K562 (cell line): ENCODE measurements at regions not wholly inside any gene's neighbourhood (a gene's known extent, or its start where the extent isn't known, plus 50 kb on each side); places are given as distances from the start of the nearest gene placed in this dataset.

Experiments
- GATA2 ChIP-seq: sonication (generic); formaldehyde crosslinking; IDR thresholded peaks from 2 replicates; pipeline ENCODE4 v1.4.0; 2020; ENCODE audit warnings: mild to moderate bottlenecking, missing genetic modification reagents
- HINFP ChIP-seq: fragments of 450-650 bp; conservative IDR thresholded peaks from 2 replicates; pipeline ENCODE4 v1.6.1; 2016; ENCODE audit warnings: missing genetic modification characterization, low read depth, mild to moderate bottlenecking, control low read depth, missing compliant biosample characterization
- JUN ChIP-seq, 2 experiments: sonication (generic) in 1 of 2; formaldehyde crosslinking in 1 of 2; IDR thresholded peaks; 2 replicates each; pipeline versions ENCODE4 v1.6.1 to v1.8.0; 2012 to 2022; ENCODE audit warnings: borderline replicate concordance in 2 of 2, mild to moderate bottlenecking in 2 of 2, improper control_type of control experiment in 1 of 2, low read depth in 1 of 2, low read length in 1 of 2, missing genetic modification reagents in 1 of 2
- MYC ChIP-seq, 2 experiments: fragments of 250-450 bp in 1 of 2; sonication (Bioruptor Pico) in 1 of 2; IDR thresholded peaks; 2 replicates each; pipeline versions ENCODE4 v1.5.1 to v1.6.1; 2012 to 2021; ENCODE audit warnings: low read depth in 2 of 2, borderline replicate concordance in 1 of 2, improper control_type of control experiment in 1 of 2, low read length in 1 of 2, mild to moderate bottlenecking in 1 of 2, moderate library complexity in 1 of 2
- POLR2AphosphoS5 ChIP-seq: IDR thresholded peaks from 2 replicates; pipeline ENCODE4 v1.6.1; 2011; ENCODE audit warnings: mild to moderate bottlenecking, low read depth, low read length, moderate library complexity; ENCODE audit not compliant: control insufficient read depth, insufficient read depth
- RCOR1 ChIP-seq, 2 experiments: IDR thresholded peaks; 2 replicates each; pipeline ENCODE4 v1.6.1; 2012; ENCODE audit warnings: low read depth in 2 of 2, low read length in 2 of 2, borderline replicate concordance in 1 of 2, improper control_type of control experiment in 1 of 2
- SMC3 ChIP-seq: conservative IDR thresholded peaks from 2 replicates; pipeline ENCODE4 v1.6.1; 2011; ENCODE audit warnings: low read depth, low read length, improper control_type of control experiment; ENCODE audit not compliant: insufficient read depth
- TARDBP ChIP-seq: fragments of 450-650 bp; IDR thresholded peaks from 2 replicates; pipeline ENCODE4 v1.6.1; 2016
- TEAD2 ChIP-seq: fragments of 450-650 bp; IDR thresholded peaks from 2 replicates; pipeline ENCODE4 v1.6.1; 2016; ENCODE audit warnings: missing genetic modification characterization, control low read depth, missing compliant biosample characterization
- TSC22D4 ChIP-seq: fragments of 450-650 bp; IDR thresholded peaks from 2 replicates; pipeline ENCODE4 v1.6.1; 2016; ENCODE audit warnings: missing genetic modification characterization, missing biosample characterization, control low read depth
- U2AF1 ChIP-seq: fragments of 200-400 bp; formaldehyde crosslinking; optimal IDR thresholded peaks from 2 replicates; pipeline ENCODE3; 2017; ENCODE audit warnings: mild to moderate bottlenecking, low read depth, low read length, moderate library complexity
- ZNF395 ChIP-seq: fragments of 200-800 bp; sonication (Bioruptor generic); IDR thresholded peaks from 2 replicates; pipeline ENCODE4 v1.6.1; 2017; ENCODE audit warnings: missing genetic modification characterization, missing compliant biosample characterization
- TF ChIP-seq, protein P1 (sequence below), 3 experiments: IDR thresholded peaks in 2 of 3; conservative IDR thresholded peaks in 1 of 3; 2 replicates each; pipeline ENCODE4 v1.5.1; 2011 to 2012; ENCODE audit warnings: low read length in 3 of 3, mild to moderate bottlenecking in 3 of 3, control low read depth in 2 of 3, improper control_type of control experiment in 1 of 3, inconsistent platforms in 1 of 3, low read depth in 1 of 3, mixed read lengths in 1 of 3, moderate library complexity in 1 of 3; ENCODE audit not compliant: insufficient read depth in 2 of 3
- TF ChIP-seq, protein P2 (sequence below): fragments of 250-450 bp; sonication (Bioruptor Pico); IDR thresholded peaks from 2 replicates; pipeline ENCODE4 v1.8.0; 2021; ENCODE audit warnings: moderate library complexity, mild to moderate bottlenecking, inconsistent platforms

- no peak for TF ChIP-seq GATA2
- TF ChIP-seq POLR2AphosphoS5: no peak
- no peak for TF ChIP-seq SMC3
- TF ChIP-seq JUN (IDR thresholded peaks at IDR 0.05; ENCODE audit: borderline replicate concordance, low read depth, low read length): no peak
- no peak for TF ChIP-seq JUN (CRISPR knock-in tag; IDR thresholded peaks at IDR 0.05; ENCODE audit: borderline replicate concordance)
- TF ChIP-seq, protein P1, sequence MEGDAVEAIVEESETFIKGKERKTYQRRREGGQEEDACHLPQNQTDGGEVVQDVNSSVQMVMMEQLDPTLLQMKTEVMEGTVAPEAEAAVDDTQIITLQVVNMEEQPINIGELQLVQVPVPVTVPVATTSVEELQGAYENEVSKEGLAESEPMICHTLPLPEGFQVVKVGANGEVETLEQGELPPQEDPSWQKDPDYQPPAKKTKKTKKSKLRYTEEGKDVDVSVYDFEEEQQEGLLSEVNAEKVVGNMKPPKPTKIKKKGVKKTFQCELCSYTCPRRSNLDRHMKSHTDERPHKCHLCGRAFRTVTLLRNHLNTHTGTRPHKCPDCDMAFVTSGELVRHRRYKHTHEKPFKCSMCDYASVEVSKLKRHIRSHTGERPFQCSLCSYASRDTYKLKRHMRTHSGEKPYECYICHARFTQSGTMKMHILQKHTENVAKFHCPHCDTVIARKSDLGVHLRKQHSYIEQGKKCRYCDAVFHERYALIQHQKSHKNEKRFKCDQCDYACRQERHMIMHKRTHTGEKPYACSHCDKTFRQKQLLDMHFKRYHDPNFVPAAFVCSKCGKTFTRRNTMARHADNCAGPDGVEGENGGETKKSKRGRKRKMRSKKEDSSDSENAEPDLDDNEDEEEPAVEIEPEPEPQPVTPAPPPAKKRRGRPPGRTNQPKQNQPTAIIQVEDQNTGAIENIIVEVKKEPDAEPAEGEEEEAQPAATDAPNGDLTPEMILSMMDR (IDR thresholded peaks at IDR 0.05 in 2 of 3, conservative IDR thresholded peaks at IDR 0.05 in 1 of 3; ENCODE audit: insufficient read depth in 2 of 3, low read depth in 1 of 3, low read length in 3 of 3): no peak
- TF ChIP-seq, protein P2, sequence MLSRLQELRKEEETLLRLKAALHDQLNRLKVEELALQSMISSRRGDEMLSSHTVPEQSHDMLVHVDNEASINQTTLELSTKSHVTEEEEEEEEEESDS (CRISPR knock-in tag): no peak
- no peak for TF ChIP-seq TARDBP
- TF ChIP-seq RCOR1 (IDR thresholded peaks at IDR 0.05; ENCODE audit: borderline replicate concordance in 1 of 2, low read depth in 2 of 2, low read length in 2 of 2): no peak
- no peak for TF ChIP-seq HINFP
- no peak for TF ChIP-seq U2AF1
- TF ChIP-seq TEAD2 (tag): no peak
- TF ChIP-seq TSC22D4: no peak
- TF ChIP-seq ZNF395: no peak
- TF ChIP-seq MYC (IDR thresholded peaks at IDR 0.05; ENCODE audit: low read depth, low read length): no peak
- TF ChIP-seq MYC (CRISPR knock-in tag; IDR thresholded peaks at IDR 0.05; ENCODE audit: borderline replicate concordance, low read depth): no peak
These were observed 417.6 kb upstream of the ZFP42 start for GRCh38 chr4:187577941-187578480.
